GM12891 (cell line): ENCODE measurements at regions not wholly inside any gene's neighbourhood (a gene's known extent, or its start where the extent isn't known, plus 50 kb on each side); places are given as distances from the start of the nearest gene placed in this dataset.
"Not testable (repeated sequence)": the region's sequence is repeated elsewhere in the genome, so short reads cannot be mapped to it uniquely, and the experiment has no call there.

ENCODE experiments used
- POLR2A ChIP-seq: IDR thresholded peaks from 2 replicates; pipeline ENCODE4 v1.6.1; 2011; ENCODE audit warnings: low read depth, low read length, control low read depth
- POLR2AphosphoS5 ChIP-seq: IDR thresholded peaks from 2 replicates; pipeline ENCODE4 v1.6.1; 2011; ENCODE audit warnings: low read depth, low read length, control low read depth
- SPI1 ChIP-seq: IDR thresholded peaks from 2 replicates; pipeline ENCODE4 v1.6.1; 2011; ENCODE audit warnings: low read depth, low read length, control low read depth
- TAF1 ChIP-seq: IDR thresholded peaks from 2 replicates; pipeline ENCODE4 v1.6.1; 2011; ENCODE audit warnings: low read depth, low read length, control low read depth

- TF ChIP-seq POLR2AphosphoS5, POLR2A, SPI1, TAF1: not testable (repeated sequence)
Observed at GRCh38 chrY:6468358-6468757, 222.3 kb downstream of the TSPY2 start.
